ENCODE measurements at regions not wholly inside any gene's neighbourhood (a gene's known extent, or its start where the extent isn't known, plus 50 kb on each side); places are given as distances from the start of the nearest gene placed in this dataset.

- no peak for TF ChIP-seq CTCF (conservative IDR thresholded peaks at IDR 0.05; ENCODE audit: low read depth, low read length)
- H3K27me3 ChIP-seq (replicated peaks; ENCODE audit: insufficient read depth, low read depth, low read length, poor library complexity) = no peaks in the 10 kb centered on the region
- no peaks in the 10 kb centered on the region for H3K9me3 ChIP-seq (ENCODE audit: low read depth, low read length, poor library complexity, severe bottlenecking)
- no peaks in the 10 kb centered on the region for H3K36me3 ChIP-seq (ENCODE audit: insufficient read depth, low read length, poor library complexity, severe bottlenecking)
- CTCF ChIA-PET = no interaction called here
- H3K4me1 ChIP-seq (ENCODE audit: insufficient read depth, low read length, poor library complexity, severe bottlenecking) = no peaks in the 10 kb centered on the region
- H3K27ac ChIP-seq (ENCODE audit: low read depth, low read length, poor library complexity, severe bottlenecking) = no peak overlapping the region
- BruUV-seq (replicated peaks) = no TSS peak
- no peak for DNase-seq (ENCODE audit: low spot score)
- POLR2A ChIA-PET (ENCODE audit: low non-redundant PET) = no interaction called here
- intact Hi-C loops (cut with micrococcal nuclease; ENCODE audit: unreplicated experiment) = no loop called here
- H3K4me3 ChIP-seq (ENCODE audit: low read depth, low read length, poor library complexity, severe bottlenecking) = no peak overlapping the region
Observed at GRCh38 chr11:95641495-95641894, 148.1 kb downstream of the FAM76B start.

- POLR2A ChIA-PET (ENCODE audit: low non-redundant PET) = no interaction called here
- BruUV-seq (replicated peaks) = no TSS peak
Observed at GRCh38 chr11:95638501-95638900, 151.1 kb downstream of the FAM76B start.

GRCh38 chr11:95625164-95625900 lies 164.2 kb downstream of the FAM76B start:
- ChIA-PET CTCF (no interaction called here), POLR2A (ENCODE audit: low non-redundant PET) (no interaction called here)
- H3K27me3 ChIP-seq (replicated peaks; ENCODE audit: insufficient read depth, low read depth, low read length, poor library complexity) = no peaks in the 10 kb centered on the region
- BruUV-seq (replicated peaks) = no TSS peak
- no peak for DNase-seq (ENCODE audit: low spot score)
- no peak overlapping the region for H3K27ac ChIP-seq (ENCODE audit: low read depth, low read length, poor library complexity, severe bottlenecking)
- intact Hi-C loops (cut with micrococcal nuclease; ENCODE audit: unreplicated experiment) = no loop called here
- no peaks in the 10 kb centered on the region for H3K36me3 ChIP-seq (ENCODE audit: insufficient read depth, low read length, poor library complexity, severe bottlenecking)
- no peaks in the 10 kb centered on the region for H3K9me3 ChIP-seq (ENCODE audit: low read depth, low read length, poor library complexity, severe bottlenecking)
- no peak for TF ChIP-seq CTCF (conservative IDR thresholded peaks at IDR 0.05; ENCODE audit: low read depth, low read length)
- TF ChIP-seq EZH2 (IDR thresholded peaks at IDR 0.05; ENCODE audit: borderline replicate concordance, low read depth, low read length, poor library complexity, severe bottlenecking) = no peak
- H3K4me3 ChIP-seq (ENCODE audit: low read depth, low read length, poor library complexity, severe bottlenecking) = no peak overlapping the region
- H3K4me1 ChIP-seq (ENCODE audit: insufficient read depth, low read length, poor library complexity, severe bottlenecking) = no peaks in the 10 kb centered on the region

More at GRCh38 chr11:95638501-95638900, 151.1 kb downstream of the FAM76B start:
- no peak overlapping the region for H3K27ac ChIP-seq (ENCODE audit: low read depth, low read length, poor library complexity, severe bottlenecking)
- no peak for DNase-seq (ENCODE audit: low spot score)
- no peaks in the 10 kb centered on the region for H3K9me3 ChIP-seq (ENCODE audit: low read depth, low read length, poor library complexity, severe bottlenecking)
- H3K36me3 ChIP-seq (ENCODE audit: insufficient read depth, low read length, poor library complexity, severe bottlenecking) = no peaks in the 10 kb centered on the region
- H3K4me1 ChIP-seq (ENCODE audit: insufficient read depth, low read length, poor library complexity, severe bottlenecking) = no peaks in the 10 kb centered on the region
- CTCF ChIA-PET = no interaction called here
- TF ChIP-seq EZH2 (IDR thresholded peaks at IDR 0.05; ENCODE audit: borderline replicate concordance, low read depth, low read length, poor library complexity, severe bottlenecking) = no peak
- no peak for TF ChIP-seq CTCF (conservative IDR thresholded peaks at IDR 0.05; ENCODE audit: low read depth, low read length)
- no peak overlapping the region for H3K4me3 ChIP-seq (ENCODE audit: low read depth, low read length, poor library complexity, severe bottlenecking)
- H3K27me3 ChIP-seq (replicated peaks; ENCODE audit: insufficient read depth, low read depth, low read length, poor library complexity) = no peaks in the 10 kb centered on the region
- intact Hi-C loops (cut with micrococcal nuclease; ENCODE audit: unreplicated experiment) = no loop called here

Measured in A673 (cell line).